AG09319 (cell line): ENCODE measurements at regions not wholly inside any gene's neighbourhood (a gene's known extent, or its start where the extent isn't known, plus 50 kb on each side); places are given as distances from the start of the nearest gene placed in this dataset.

Experiments used
- DNase-seq: peaks from one replicate; pipeline ENCODE4 v3.0.0-alpha.2; 2010; ENCODE audit warnings: low read depth; ENCODE audit errors: extremely low read depth
- CTCF ChIP-seq: IDR thresholded peaks from 2 replicates; pipeline ENCODE4 v1.5.1; 2011; ENCODE audit warnings: low read depth, mild to moderate bottlenecking, inconsistent platforms, low read length, moderate library complexity

- DNase-seq, result no peak
- TF ChIP-seq CTCF, result no peak
These were observed 272.4 kb downstream of the MEF2C start for GRCh38 chr5:88610586-88610985.

- DNase-seq, result no peak
- no peak for TF ChIP-seq CTCF
These were observed 275.5 kb downstream of the MEF2C start for GRCh38 chr5:88607492-88607891.

GRCh38 chr5:88606626-88607025, 276.4 kb downstream of the MEF2C start:
- no peak for TF ChIP-seq CTCF
- no peak for DNase-seq

GRCh38 chr5:88606173-88606572, 276.8 kb downstream of the MEF2C start:
- DNase-seq, result no peak
- TF ChIP-seq CTCF, result no peak

GRCh38 chr5:88602584-88602983, 280.4 kb downstream of the MEF2C start:
- no peak for DNase-seq

GRCh38 chr5:88594441-88594840, 288.5 kb downstream of the MEF2C start:
- no peak for DNase-seq
- no peak for TF ChIP-seq CTCF

More at GRCh38 chr5:88602584-88602983, 280.4 kb downstream of the MEF2C start:
- TF ChIP-seq CTCF, result no peak

- TF ChIP-seq CTCF, result no peak
- DNase-seq, result no peak
These were observed 294.4 kb downstream of the MEF2C start for GRCh38 chr5:88588609-88589008.

GRCh38 chr5:88583471-88583870, 299.5 kb downstream of the MEF2C start:
- no peak for DNase-seq
- TF ChIP-seq CTCF, result no peak
